GM04503 (cell line): ENCODE measurements at regions not wholly inside any gene's neighbourhood (a gene's known extent, or its start where the extent isn't known, plus 50 kb on each side); places are given as distances from the start of the nearest gene placed in this dataset.
A peak's percentile ranks its signal among the peaks of the same experiment; 100 is the strongest.

Experiments used
- DNase-seq: peaks from one replicate; pipeline ENCODE4 v3.0.0-alpha.2; 2012; ENCODE audit warnings: low read depth

- no peak for DNase-seq
Measured at GRCh38 chr12:115078990-115079389, 395.0 kb upstream of the TBX3 start.

- no peak for DNase-seq
Measured at GRCh38 chr12:115078334-115078733, 394.4 kb upstream of the TBX3 start.

GRCh38 chr12:115075552-115076170 lies 391.7 kb upstream of the TBX3 start:
- DNase-seq = no peak

GRCh38 chr12:115074617-115075016 lies 390.6 kb upstream of the TBX3 start:
- DNase-seq = no peak

- DNase-seq = no peak
Measured at GRCh38 chr12:115072712-115073111, 388.7 kb upstream of the TBX3 start.

GRCh38 chr12:115070313-115070712 lies 386.3 kb upstream of the TBX3 start:
- DNase-seq = no peak

- DNase-seq = no peak
Measured at GRCh38 chr12:115064296-115064695, 380.3 kb upstream of the TBX3 start.

GRCh38 chr12:115062741-115063140 lies 378.8 kb upstream of the TBX3 start:
- DNase-seq = no peak

- DNase-seq = peak; percentile 25
Measured at GRCh38 chr12:115060477-115061168, 376.6 kb upstream of the TBX3 start.

GRCh38 chr12:115057445-115057844 lies 373.5 kb upstream of the TBX3 start:
- no peak for DNase-seq

- no peak for DNase-seq
Measured at GRCh38 chr12:115051378-115051777, 367.4 kb upstream of the TBX3 start.

- DNase-seq = no peak
Measured at GRCh38 chr12:115049614-115050013, 365.6 kb upstream of the TBX3 start.

GRCh38 chr12:115046805-115047204 lies 362.8 kb upstream of the TBX3 start:
- no peak for DNase-seq

GRCh38 chr12:115044073-115044472 lies 360.1 kb upstream of the TBX3 start:
- DNase-seq = no peak

GRCh38 chr12:115043079-115043478 lies 359.1 kb upstream of the TBX3 start:
- no peak for DNase-seq

- DNase-seq = no peak
Measured at GRCh38 chr12:115042341-115042740, 358.4 kb upstream of the TBX3 start.

GRCh38 chr12:115037830-115038229 lies 353.9 kb upstream of the TBX3 start:
- no peak for DNase-seq

GRCh38 chr12:115035535-115036107 lies 351.6 kb upstream of the TBX3 start:
- no peak for DNase-seq

GRCh38 chr12:115032521-115032920 lies 348.5 kb upstream of the TBX3 start:
- DNase-seq = no peak

- no peak for DNase-seq
Measured at GRCh38 chr12:115030017-115030416, 346.0 kb upstream of the TBX3 start.

GRCh38 chr12:115024531-115024930 lies 340.6 kb upstream of the TBX3 start:
- no peak for DNase-seq

GRCh38 chr12:115023279-115024265 lies 339.6 kb upstream of the TBX3 start:
- DNase-seq = peak; percentile 27
